ENCODE measurements at regions not wholly inside any gene's neighbourhood (a gene's known extent, or its start where the extent isn't known, plus 50 kb on each side); places are given as distances from the start of the nearest gene placed in this dataset.

GRCh38 chr12:115433014-115433634 lies 749.1 kb upstream of the TBX3 start:
- H2AFZ ChIP-seq, result no peak overlapping the region
- H4K20me1 ChIP-seq (ENCODE audit: insufficient read depth, poor library complexity, severe bottlenecking), result no peaks in the 10 kb centered on the region
- TF ChIP-seq CTCF (IDR thresholded peaks at IDR 0.05; ENCODE audit: poor library complexity), result no peak
- no peak for TF ChIP-seq EZH2phosphoT487 (IDR thresholded peaks at IDR 0.05; ENCODE audit: low read depth, severe bottlenecking, unreplicated experiment)
- TF ChIP-seq EZH2 (IDR thresholded peaks at IDR 0.05; ENCODE audit: borderline replicate concordance), result no peak
- no peaks in the 10 kb centered on the region for H3K27me3 ChIP-seq
- H3K4me3 ChIP-seq, result no peak overlapping the region
- H3K4me1 ChIP-seq (ENCODE audit: insufficient read depth), result no peaks in the 10 kb centered on the region
- DNase-seq (ENCODE audit: low spot score), result no peak
- WGBS (ENCODE audit: low lambda C conversion rate, missing lambda C conversion rate), result 50% methylated on average over 9 of the region's 9 CpGs
- H3K9me3 ChIP-seq (ENCODE audit: low read depth), result no peaks in the 10 kb centered on the region
- H3K4me2 ChIP-seq, result no peak overlapping the region
- H3K79me2 ChIP-seq, result no peaks in the 10 kb centered on the region
- no peak overlapping the region for H3K27ac ChIP-seq
- no peaks in the 10 kb centered on the region for H3K9me2 ChIP-seq (replicated peaks; ENCODE audit: insufficient read depth)
- no peaks in the 10 kb centered on the region for H3K36me3 ChIP-seq (replicated peaks; ENCODE audit: insufficient read depth, low read depth)

GRCh38 chr12:115430636-115431035 lies 746.7 kb upstream of the TBX3 start:
- H3K4me3 ChIP-seq, result no peak overlapping the region
- no peak for TF ChIP-seq EZH2phosphoT487 (IDR thresholded peaks at IDR 0.05; ENCODE audit: low read depth, severe bottlenecking, unreplicated experiment)
- no peak for TF ChIP-seq EZH2 (IDR thresholded peaks at IDR 0.05; ENCODE audit: borderline replicate concordance)
- no peak for TF ChIP-seq CTCF (IDR thresholded peaks at IDR 0.05; ENCODE audit: poor library complexity)
- WGBS (ENCODE audit: low lambda C conversion rate, missing lambda C conversion rate), result 94% methylated on average over 1 of the region's 1 CpG

GRCh38 chr12:115426732-115427131 lies 742.8 kb upstream of the TBX3 start:
- H3K4me3 ChIP-seq, result no peak overlapping the region
- no peaks in the 10 kb centered on the region for H3K9me2 ChIP-seq (replicated peaks; ENCODE audit: insufficient read depth)
- H3K27ac ChIP-seq, result no peak overlapping the region
- H3K79me2 ChIP-seq, result no peaks in the 10 kb centered on the region
- H3K27me3 ChIP-seq, result no peaks in the 10 kb centered on the region
- no peak for TF ChIP-seq CTCF (IDR thresholded peaks at IDR 0.05; ENCODE audit: poor library complexity)
- peaks cover 15% of the 10 kb centered on the region for H3K4me1 ChIP-seq (ENCODE audit: insufficient read depth)
- DNase-seq (ENCODE audit: low spot score), result no peak
- H3K9me3 ChIP-seq (ENCODE audit: low read depth), result no peaks in the 10 kb centered on the region
- H3K4me2 ChIP-seq, result no peak overlapping the region
- H4K20me1 ChIP-seq (ENCODE audit: insufficient read depth, poor library complexity, severe bottlenecking), result no peaks in the 10 kb centered on the region
- H3K36me3 ChIP-seq (replicated peaks; ENCODE audit: insufficient read depth, low read depth), result no peaks in the 10 kb centered on the region
- H2AFZ ChIP-seq, result no peak overlapping the region

More at GRCh38 chr12:115430636-115431035, 746.7 kb upstream of the TBX3 start:
- Histone ChIP-seq H3K9me2 (replicated peaks; ENCODE audit: insufficient read depth) (no peaks in the 10 kb centered on the region), H3K36me3 (replicated peaks; ENCODE audit: insufficient read depth, low read depth) (no peaks in the 10 kb centered on the region), H4K20me1 (ENCODE audit: insufficient read depth, poor library complexity, severe bottlenecking) (no peaks in the 10 kb centered on the region), H3K27ac (no peak overlapping the region), H3K4me1 (ENCODE audit: insufficient read depth) (no peaks in the 10 kb centered on the region), H3K4me2 (no peak overlapping the region), H3K27me3 (no peaks in the 10 kb centered on the region), H3K9me3 (ENCODE audit: low read depth) (no peaks in the 10 kb centered on the region), H2AFZ (no peak overlapping the region), H3K79me2 (no peaks in the 10 kb centered on the region)
- DNase-seq (ENCODE audit: low spot score), result no peak

GRCh38 chr12:115424003-115424402 lies 740.0 kb upstream of the TBX3 start:
- Histone ChIP-seq H3K4me2 (no peak overlapping the region), H3K4me1 (ENCODE audit: insufficient read depth) (peaks cover 18% of the 10 kb centered on the region), H3K9me2 (replicated peaks; ENCODE audit: insufficient read depth) (no peaks in the 10 kb centered on the region), H4K20me1 (ENCODE audit: insufficient read depth, poor library complexity, severe bottlenecking) (no peaks in the 10 kb centered on the region), H3K27me3 (no peaks in the 10 kb centered on the region), H3K79me2 (no peaks in the 10 kb centered on the region), H3K27ac (no peak overlapping the region), H3K36me3 (replicated peaks; ENCODE audit: insufficient read depth, low read depth) (no peaks in the 10 kb centered on the region), H2AFZ (no peak overlapping the region), H3K9me3 (ENCODE audit: low read depth) (no peaks in the 10 kb centered on the region), H3K4me3 (no peak overlapping the region)
- no peak for DNase-seq (ENCODE audit: low spot score)
- WGBS (ENCODE audit: low lambda C conversion rate, missing lambda C conversion rate), result 87% methylated on average over 1 of the region's 1 CpG
- no peak for TF ChIP-seq EZH2phosphoT487 (IDR thresholded peaks at IDR 0.05; ENCODE audit: low read depth, severe bottlenecking, unreplicated experiment)
- TF ChIP-seq EZH2 (IDR thresholded peaks at IDR 0.05; ENCODE audit: borderline replicate concordance), result no peak
- TF ChIP-seq CTCF (IDR thresholded peaks at IDR 0.05; ENCODE audit: poor library complexity), result no peak

Measured in hepatocyte (in vitro differentiated cells).